GM12878 (cell line): ENCODE measurements at regions not wholly inside any gene's neighbourhood (a gene's known extent, or its start where the extent isn't known, plus 50 kb on each side); places are given as distances from the start of the nearest gene placed in this dataset.

Source experiments
- EP300 ChIP-seq, 2 experiments: fragments of 150-350 bp in 1 of 2; IDR thresholded peaks; 2 replicates each; pipeline ENCODE4 v1.6.1; 2011 to 2012; ENCODE audit warnings: low read depth in 2 of 2, low read length in 2 of 2, borderline replicate concordance in 1 of 2, improper control_type of control experiment in 1 of 2, inconsistent platforms in 1 of 2; ENCODE audit not compliant: control insufficient read depth in 1 of 2
- ESRRA ChIP-seq: IDR thresholded peaks from 2 replicates; pipeline ENCODE4 v1.6.1; 2012; ENCODE audit warnings: mild to moderate bottlenecking, low read length, improper control_type of control experiment
- RBBP5 ChIP-seq: fragments of 200-600 bp; sonication (generic); conservative IDR thresholded peaks from 2 replicates; pipeline ENCODE4 v1.6.1; 2016
- TF ChIP-seq, protein P1 (sequence below): fragments of 450-650 bp; IDR thresholded peaks from 2 replicates; pipeline ENCODE4 v1.6.1; 2016; ENCODE audit warnings: mild to moderate bottlenecking, moderate library complexity, borderline replicate concordance
- TF ChIP-seq, protein P2 (sequence below): IDR thresholded peaks from 2 replicates; pipeline ENCODE4 v1.6.1; 2012; ENCODE audit warnings: low read depth, low read length, improper control_type of control experiment
- TF ChIP-seq, protein P3 (sequence below): fragments of 450-650 bp; IDR thresholded peaks from 2 replicates; pipeline ENCODE4 v1.6.1; 2014; ENCODE audit warnings: mild to moderate bottlenecking

DNA sequence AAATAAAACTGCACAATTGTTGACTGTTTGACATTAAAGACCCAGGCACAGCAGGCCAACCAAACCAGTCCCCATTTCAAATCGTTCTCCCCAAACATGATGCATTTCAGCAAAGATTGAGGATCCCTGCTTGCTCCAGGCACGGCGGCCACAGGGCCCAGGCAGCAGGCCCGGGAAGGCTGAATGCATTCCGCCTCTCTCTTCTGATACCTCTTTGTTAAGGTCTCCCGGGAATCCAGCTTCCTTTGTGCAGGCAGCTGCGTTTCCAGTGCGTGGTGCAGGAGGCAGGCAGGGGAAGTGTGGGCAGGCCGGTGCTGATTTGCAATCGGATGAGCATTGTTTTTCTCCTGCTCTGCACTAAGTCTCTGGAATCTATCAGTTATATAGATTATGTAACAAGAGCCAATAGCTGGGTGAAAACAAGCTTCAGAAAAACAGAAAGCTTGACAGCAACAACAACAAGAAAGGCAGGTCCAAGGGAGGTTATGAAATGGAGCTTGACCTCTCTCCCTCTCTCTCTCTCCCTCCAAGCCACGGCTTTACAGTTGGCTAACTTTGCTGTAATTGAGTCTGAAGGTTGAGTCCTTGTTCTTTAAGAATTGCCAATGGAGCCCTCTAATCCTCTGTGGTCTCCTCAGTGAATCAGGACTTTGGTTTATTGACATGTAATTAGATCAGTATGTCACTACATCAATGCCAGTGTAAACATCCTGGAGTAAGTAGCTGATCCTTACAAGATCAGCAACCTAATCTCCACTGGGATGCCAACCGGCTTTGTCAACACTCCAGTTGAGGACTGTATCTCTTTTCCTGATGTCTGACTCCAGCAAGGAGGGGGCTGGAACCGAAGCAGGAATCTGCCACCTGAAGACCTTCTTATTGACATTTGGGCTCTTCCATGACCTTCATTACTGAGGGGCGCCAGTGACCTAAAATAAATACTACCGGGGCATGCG, 338.0 kb downstream of the TEX29 start (continued):
- TF ChIP-seq, protein P1, sequence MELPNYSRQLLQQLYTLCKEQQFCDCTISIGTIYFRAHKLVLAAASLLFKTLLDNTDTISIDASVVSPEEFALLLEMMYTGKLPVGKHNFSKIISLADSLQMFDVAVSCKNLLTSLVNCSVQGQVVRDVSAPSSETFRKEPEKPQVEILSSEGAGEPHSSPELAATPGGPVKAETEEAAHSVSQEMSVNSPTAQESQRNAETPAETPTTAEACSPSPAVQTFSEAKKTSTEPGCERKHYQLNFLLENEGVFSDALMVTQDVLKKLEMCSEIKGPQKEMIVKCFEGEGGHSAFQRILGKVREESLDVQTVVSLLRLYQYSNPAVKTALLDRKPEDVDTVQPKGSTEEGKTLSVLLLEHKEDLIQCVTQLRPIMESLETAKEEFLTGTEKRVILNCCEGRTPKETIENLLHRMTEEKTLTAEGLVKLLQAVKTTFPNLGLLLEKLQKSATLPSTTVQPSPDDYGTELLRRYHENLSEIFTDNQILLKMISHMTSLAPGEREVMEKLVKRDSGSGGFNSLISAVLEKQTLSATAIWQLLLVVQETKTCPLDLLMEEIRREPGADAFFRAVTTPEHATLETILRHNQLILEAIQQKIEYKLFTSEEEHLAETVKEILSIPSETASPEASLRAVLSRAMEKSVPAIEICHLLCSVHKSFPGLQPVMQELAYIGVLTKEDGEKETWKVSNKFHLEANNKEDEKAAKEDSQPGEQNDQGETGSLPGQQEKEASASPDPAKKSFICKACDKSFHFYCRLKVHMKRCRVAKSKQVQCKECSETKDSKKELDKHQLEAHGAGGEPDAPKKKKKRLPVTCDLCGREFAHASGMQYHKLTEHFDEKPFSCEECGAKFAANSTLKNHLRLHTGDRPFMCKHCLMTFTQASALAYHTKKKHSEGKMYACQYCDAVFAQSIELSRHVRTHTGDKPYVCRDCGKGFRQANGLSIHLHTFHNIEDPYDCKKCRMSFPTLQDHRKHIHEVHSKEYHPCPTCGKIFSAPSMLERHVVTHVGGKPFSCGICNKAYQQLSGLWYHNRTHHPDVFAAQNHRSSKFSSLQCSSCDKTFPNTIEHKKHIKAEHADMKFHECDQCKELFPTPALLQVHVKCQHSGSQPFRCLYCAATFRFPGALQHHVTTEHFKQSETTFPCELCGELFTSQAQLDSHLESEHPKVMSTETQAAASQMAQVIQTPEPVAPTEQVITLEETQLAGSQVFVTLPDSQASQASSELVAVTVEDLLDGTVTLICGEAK = no peak
- TF ChIP-seq EP300 (IDR thresholded peaks at IDR 0.05; ENCODE audit: borderline replicate concordance in 1 of 2, control insufficient read depth in 1 of 2, low read depth in 2 of 2, low read length in 2 of 2) (no peak), ESRRA (no peak), RBBP5 (no peak)
- TF ChIP-seq, protein P2, sequence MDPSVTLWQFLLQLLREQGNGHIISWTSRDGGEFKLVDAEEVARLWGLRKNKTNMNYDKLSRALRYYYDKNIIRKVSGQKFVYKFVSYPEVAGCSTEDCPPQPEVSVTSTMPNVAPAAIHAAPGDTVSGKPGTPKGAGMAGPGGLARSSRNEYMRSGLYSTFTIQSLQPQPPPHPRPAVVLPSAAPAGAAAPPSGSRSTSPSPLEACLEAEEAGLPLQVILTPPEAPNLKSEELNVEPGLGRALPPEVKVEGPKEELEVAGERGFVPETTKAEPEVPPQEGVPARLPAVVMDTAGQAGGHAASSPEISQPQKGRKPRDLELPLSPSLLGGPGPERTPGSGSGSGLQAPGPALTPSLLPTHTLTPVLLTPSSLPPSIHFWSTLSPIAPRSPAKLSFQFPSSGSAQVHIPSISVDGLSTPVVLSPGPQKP = no peak
- TF ChIP-seq, protein P3, sequence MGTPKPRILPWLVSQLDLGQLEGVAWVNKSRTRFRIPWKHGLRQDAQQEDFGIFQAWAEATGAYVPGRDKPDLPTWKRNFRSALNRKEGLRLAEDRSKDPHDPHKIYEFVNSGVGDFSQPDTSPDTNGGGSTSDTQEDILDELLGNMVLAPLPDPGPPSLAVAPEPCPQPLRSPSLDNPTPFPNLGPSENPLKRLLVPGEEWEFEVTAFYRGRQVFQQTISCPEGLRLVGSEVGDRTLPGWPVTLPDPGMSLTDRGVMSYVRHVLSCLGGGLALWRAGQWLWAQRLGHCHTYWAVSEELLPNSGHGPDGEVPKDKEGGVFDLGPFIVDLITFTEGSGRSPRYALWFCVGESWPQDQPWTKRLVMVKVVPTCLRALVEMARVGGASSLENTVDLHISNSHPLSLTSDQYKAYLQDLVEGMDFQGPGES = no peak
